Right lobe of liver (tissue), 4 donors: ENCODE measurements at regions not wholly inside any gene's neighbourhood (a gene's known extent, or its start where the extent isn't known, plus 50 kb on each side); places are given as distances from the start of the nearest gene placed in this dataset.

Experiments
- POLR2A ChIP-seq: fragments of 450-650 bp; IDR thresholded peaks from one replicate; pipeline ENCODE4 v1.6.1; 2017; ENCODE audit warnings: antibody characterized with exemption, mild to moderate bottlenecking
- TF ChIP-seq, protein P1 (sequence below), 4 donors: fragments of 200-600 bp in 3 of 4; fragments of 450-650 bp in 1 of 4; IDR thresholded peaks; one replicate each; pipeline versions ENCODE4 v1.5.1 to v1.8.0; 2016 to 2022; ENCODE audit warnings: antibody characterized with exemption in 4 of 4, mild to moderate bottlenecking in 2 of 4
- donor health status: DM: no; HTN: no; CAD: no.
- donor health status: DM: no; HTN: no; CAD: no.
- donor health status: DM: no; HTN: yes; CAD: no.

DNA sequence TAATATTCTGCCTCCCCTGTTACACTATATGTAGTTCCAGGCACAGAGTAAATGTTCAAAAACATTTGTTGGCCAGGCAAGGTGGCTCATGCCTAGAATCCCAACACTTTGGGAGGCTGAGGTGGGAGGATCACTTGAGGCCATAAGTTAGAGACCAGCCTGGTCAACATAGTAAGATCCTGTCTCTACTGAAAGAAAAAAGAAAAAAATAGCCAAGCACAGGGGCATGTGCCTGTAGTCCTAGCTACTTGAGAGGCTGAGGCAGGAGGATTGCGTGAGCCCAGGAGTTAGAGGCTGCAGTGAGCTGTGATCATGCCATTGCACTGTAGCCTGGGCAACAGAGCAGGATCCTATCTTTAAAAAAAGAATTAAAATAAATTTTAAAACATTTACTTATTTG lies 57.6 kb upstream of the SIM2 start:
- TF ChIP-seq, protein P1, sequence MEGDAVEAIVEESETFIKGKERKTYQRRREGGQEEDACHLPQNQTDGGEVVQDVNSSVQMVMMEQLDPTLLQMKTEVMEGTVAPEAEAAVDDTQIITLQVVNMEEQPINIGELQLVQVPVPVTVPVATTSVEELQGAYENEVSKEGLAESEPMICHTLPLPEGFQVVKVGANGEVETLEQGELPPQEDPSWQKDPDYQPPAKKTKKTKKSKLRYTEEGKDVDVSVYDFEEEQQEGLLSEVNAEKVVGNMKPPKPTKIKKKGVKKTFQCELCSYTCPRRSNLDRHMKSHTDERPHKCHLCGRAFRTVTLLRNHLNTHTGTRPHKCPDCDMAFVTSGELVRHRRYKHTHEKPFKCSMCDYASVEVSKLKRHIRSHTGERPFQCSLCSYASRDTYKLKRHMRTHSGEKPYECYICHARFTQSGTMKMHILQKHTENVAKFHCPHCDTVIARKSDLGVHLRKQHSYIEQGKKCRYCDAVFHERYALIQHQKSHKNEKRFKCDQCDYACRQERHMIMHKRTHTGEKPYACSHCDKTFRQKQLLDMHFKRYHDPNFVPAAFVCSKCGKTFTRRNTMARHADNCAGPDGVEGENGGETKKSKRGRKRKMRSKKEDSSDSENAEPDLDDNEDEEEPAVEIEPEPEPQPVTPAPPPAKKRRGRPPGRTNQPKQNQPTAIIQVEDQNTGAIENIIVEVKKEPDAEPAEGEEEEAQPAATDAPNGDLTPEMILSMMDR (IDR thresholded peaks at IDR 0.05) = no peak
- TF ChIP-seq POLR2A = no peak
